Left ventricle myocardium inferior (tissue), 1 donor: ENCODE measurements at regions not wholly inside any gene's neighbourhood (a gene's known extent, or its start where the extent isn't known, plus 50 kb on each side); places are given as distances from the start of the nearest gene placed in this dataset.
A peak's percentile ranks its signal among the peaks of the same experiment; 100 is the strongest.
"Not testable (repeated sequence)": the region's sequence is repeated elsewhere in the genome, so short reads cannot be mapped to it uniquely, and the experiment has no call there.

ENCODE experiments used
- DNase-seq: peaks from one replicate; pipeline ENCODE4 v3.0.0-alpha.2; 2020
- H3K27ac ChIP-seq: fragments of 200-600 bp; replicated peaks from 2 replicates; pipeline ENCODE4 v1.8.0; 2021
- H3K27me3 ChIP-seq: fragments of 200-600 bp; 2 replicates; pipeline ENCODE4 v1.8.0; 2021; ENCODE audit warnings: low read depth
- H3K36me3 ChIP-seq: fragments of 200-600 bp; 2 replicates; pipeline ENCODE4 v1.8.0; 2021
- H3K4me1 ChIP-seq: fragments of 200-600 bp; 2 replicates; pipeline ENCODE4 v1.8.0; 2021
- H3K4me3 ChIP-seq: fragments of 200-600 bp; 2 replicates; pipeline ENCODE4 v1.8.0; 2021; ENCODE audit warnings: mild to moderate bottlenecking, moderate library complexity
- H3K9me3 ChIP-seq: fragments of 200-600 bp; replicated peaks from 2 replicates; pipeline ENCODE4 v1.8.0; 2021
- intact Hi-C: fragments of 100-400 bp; cut with micrococcal nuclease; formaldehyde crosslinking; loops from one replicate; pipeline ENCODE4 v1.11.0; 2022
- TF ChIP-seq, protein P1 (sequence below): fragments of 200-600 bp; IDR thresholded peaks from 2 replicates; pipeline ENCODE4 v1.8.0; 2021; ENCODE audit warnings: antibody characterized with exemption, mild to moderate bottlenecking, borderline replicate concordance
- donor health status: DM: no; HTN: yes; CAD: no; lungs with severe emphysema.

- TF ChIP-seq, protein P1, sequence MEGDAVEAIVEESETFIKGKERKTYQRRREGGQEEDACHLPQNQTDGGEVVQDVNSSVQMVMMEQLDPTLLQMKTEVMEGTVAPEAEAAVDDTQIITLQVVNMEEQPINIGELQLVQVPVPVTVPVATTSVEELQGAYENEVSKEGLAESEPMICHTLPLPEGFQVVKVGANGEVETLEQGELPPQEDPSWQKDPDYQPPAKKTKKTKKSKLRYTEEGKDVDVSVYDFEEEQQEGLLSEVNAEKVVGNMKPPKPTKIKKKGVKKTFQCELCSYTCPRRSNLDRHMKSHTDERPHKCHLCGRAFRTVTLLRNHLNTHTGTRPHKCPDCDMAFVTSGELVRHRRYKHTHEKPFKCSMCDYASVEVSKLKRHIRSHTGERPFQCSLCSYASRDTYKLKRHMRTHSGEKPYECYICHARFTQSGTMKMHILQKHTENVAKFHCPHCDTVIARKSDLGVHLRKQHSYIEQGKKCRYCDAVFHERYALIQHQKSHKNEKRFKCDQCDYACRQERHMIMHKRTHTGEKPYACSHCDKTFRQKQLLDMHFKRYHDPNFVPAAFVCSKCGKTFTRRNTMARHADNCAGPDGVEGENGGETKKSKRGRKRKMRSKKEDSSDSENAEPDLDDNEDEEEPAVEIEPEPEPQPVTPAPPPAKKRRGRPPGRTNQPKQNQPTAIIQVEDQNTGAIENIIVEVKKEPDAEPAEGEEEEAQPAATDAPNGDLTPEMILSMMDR, result no peak
- H3K9me3 ChIP-seq, result no peaks in the 10 kb centered on the region
- H3K4me3 ChIP-seq, result no peak overlapping the region
- no peak for DNase-seq
- peaks cover 20% of the 10 kb centered on the region for H3K4me1 ChIP-seq
- intact Hi-C loops, result no loop called here
- no peak overlapping the region for H3K27ac ChIP-seq
- no peaks in the 10 kb centered on the region for H3K36me3 ChIP-seq
- H3K27me3 ChIP-seq, result no peaks in the 10 kb centered on the region
These were observed 81.1 kb upstream of the BTG3 start for GRCh38 chr21:17693801-17694200.

- DNase-seq, result no peak
- TF ChIP-seq, protein P1, result no peak
- no peaks in the 10 kb centered on the region for H3K36me3 ChIP-seq
- intact Hi-C loops, result no loop called here
- H3K27me3 ChIP-seq, result no peaks in the 10 kb centered on the region
- H3K27ac ChIP-seq, result no peak overlapping the region
- peaks cover 20% of the 10 kb centered on the region for H3K4me1 ChIP-seq
- no peak overlapping the region for H3K4me3 ChIP-seq
- H3K9me3 ChIP-seq, result no peaks in the 10 kb centered on the region
These were observed 77.4 kb upstream of the BTG3 start for GRCh38 chr21:17690078-17690494.

DNA sequence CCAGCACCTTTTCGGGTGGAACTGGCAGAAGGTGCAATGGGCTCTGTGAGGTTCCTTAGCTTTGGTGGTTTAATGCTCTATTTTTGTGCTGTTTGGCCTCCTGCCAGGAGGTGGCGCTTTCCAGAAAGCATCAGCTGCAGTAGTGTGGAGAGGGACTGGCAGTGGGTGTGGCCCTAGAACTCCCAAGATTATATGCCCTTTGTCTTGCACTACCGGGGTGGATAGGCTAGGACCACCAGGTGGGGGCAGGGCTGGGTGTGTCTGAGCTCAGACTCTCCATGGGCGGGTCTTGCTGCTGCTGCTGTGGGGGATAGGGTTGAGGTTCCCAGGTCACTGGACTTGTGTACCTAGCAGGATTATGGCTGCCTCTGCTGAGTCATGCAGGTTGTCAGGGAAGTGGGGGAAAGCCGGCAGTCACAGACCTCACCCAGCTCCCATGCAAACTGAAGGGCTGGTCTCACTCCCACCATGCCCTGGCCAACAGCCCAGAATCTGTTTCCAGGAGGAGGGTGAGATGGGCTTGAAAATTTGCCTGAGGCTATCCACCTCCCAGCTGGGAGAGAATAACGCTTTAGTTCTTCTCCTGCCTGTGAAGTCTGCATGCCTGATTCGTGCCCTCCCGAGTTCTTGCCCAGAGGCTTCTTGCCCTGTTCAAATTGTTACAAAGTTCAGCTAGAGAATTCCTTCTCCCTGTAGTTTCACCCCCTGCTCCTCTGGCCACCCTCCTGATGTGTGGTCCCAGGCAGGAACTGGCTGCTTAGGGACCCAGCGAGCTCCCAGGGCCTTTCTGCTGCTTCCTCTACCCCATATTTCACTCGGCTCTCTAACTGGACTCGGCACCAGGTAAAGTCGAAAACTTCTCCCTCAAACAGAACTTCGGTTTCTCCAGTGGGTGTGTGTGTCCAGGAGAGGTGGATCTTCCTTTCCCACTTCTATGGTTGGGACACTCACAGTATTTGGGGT is 76.5 kb upstream of the BTG3 start:
- TF ChIP-seq, protein P1, result no peak
- intact Hi-C loops, result no loop called here
- DNase-seq, result peak; percentile 23
- Histone ChIP-seq H3K9me3 (no peaks in the 10 kb centered on the region), H3K36me3 (no peaks in the 10 kb centered on the region), H3K4me3 (no peak overlapping the region), H3K4me1 (peaks cover 20% of the 10 kb centered on the region), H3K27me3 (no peaks in the 10 kb centered on the region), H3K27ac (no peak overlapping the region)

DNA sequence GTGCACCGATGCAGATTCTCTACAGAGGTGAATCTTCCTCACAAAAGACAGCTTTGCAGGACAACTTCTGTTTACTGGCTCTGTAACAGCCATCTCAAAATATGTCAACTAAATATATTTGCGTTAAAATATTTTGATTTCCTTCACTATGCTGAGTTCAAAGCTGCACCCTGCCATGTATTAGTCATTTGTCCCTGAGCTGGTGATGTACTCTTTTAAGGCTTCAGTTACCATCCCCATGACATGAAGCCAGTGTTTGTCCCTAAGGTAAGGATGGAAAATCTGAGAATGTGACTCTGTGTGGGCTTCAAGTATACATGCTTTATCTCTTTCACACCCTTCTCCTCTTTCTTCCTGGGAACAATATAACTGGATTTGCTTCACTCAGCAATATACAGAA is 70.2 kb upstream of the BTG3 start:
- Histone ChIP-seq H3K27me3 (no peaks in the 10 kb centered on the region), H3K4me1 (no peaks in the 10 kb centered on the region), H3K36me3 (no peaks in the 10 kb centered on the region), H3K27ac (no peak overlapping the region), H3K4me3 (no peak overlapping the region), H3K9me3 (no peaks in the 10 kb centered on the region)
- DNase-seq, result no peak
- intact Hi-C loops, result no loop called here
- TF ChIP-seq, protein P1, result no peak

- DNase-seq, result no peak
- H3K27ac ChIP-seq, result no peak overlapping the region
- no peaks in the 10 kb centered on the region for H3K4me1 ChIP-seq
- no peaks in the 10 kb centered on the region for H3K27me3 ChIP-seq
- no peak overlapping the region for H3K4me3 ChIP-seq
- H3K9me3 ChIP-seq, result no peaks in the 10 kb centered on the region
- intact Hi-C loops, result loop anchor here (2.0 kb wide), 1 partner anchor 224 kb away; no protein-coding TSS in a partner anchor
- TF ChIP-seq, protein P1, result peak; percentile 91
- H3K36me3 ChIP-seq, result no peaks in the 10 kb centered on the region
These were observed 66.4 kb upstream of the BTG3 start for GRCh38 chr21:17679002-17679600.

DNA sequence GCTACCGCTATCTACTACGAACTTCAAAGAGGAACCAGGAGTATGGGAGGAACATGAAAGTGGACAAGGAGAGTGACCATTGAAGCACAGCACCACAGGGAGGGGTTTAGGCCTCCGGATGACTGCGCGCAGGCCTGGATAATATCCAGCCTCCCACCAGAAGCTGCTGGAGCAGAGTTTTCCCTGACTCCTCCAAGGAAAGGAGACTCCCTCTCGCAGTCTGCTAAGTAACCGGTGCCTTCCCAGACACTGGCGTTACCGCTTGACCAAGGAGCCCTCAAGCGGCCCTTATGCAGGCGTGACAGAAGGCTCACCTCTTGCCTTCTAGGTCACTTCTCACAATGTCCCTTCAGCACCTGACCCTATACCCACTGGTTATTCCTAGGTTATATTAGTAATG is 64.2 kb upstream of the BTG3 start:
- intact Hi-C loops, H3K9me3 ChIP-seq, H3K36me3 ChIP-seq, H3K4me3 ChIP-seq, H3K4me1 ChIP-seq, DNase-seq, H3K27me3 ChIP-seq, H3K27ac ChIP-seq: not testable (repeated sequence)
